ENCODE measurements at regions not wholly inside any gene's neighbourhood (a gene's known extent, or its start where the extent isn't known, plus 50 kb on each side); places are given as distances from the start of the nearest gene placed in this dataset.
A peak's percentile ranks its signal among the peaks of the same experiment; 100 is the strongest.

- H2AFZ ChIP-seq = no peak overlapping the region
- intact Hi-C loops (cut with micrococcal nuclease; ENCODE audit: unreplicated experiment) = no loop called here
Measured at GRCh38 chr20:50355590-50356524, 154.3 kb upstream of the PTPN1 start.

GRCh38 chr20:50356525-50356885, 153.7 kb upstream of the PTPN1 start:
- BruUV-seq (replicated peaks) = no TSS peak
- Histone ChIP-seq H3F3A (ENCODE audit: insufficient read depth, low read depth) (peaks cover 44% of the 10 kb centered on the region), H3K4me3 (no peak overlapping the region), H4K20me1 (ENCODE audit: insufficient read depth) (no peaks in the 10 kb centered on the region), H3K4me1 (replicated peaks; ENCODE audit: insufficient read depth) (peaks cover 43% of the 10 kb centered on the region), H3K79me2 (ENCODE audit: low read depth) (no peaks in the 10 kb centered on the region), H2AFZ (no peak overlapping the region), H3K4me2 (no peak overlapping the region), H3K27ac (no peak overlapping the region), H3K9me2 (ENCODE audit: insufficient read depth) (no peaks in the 10 kb centered on the region), H3K36me3 (ENCODE audit: low read depth) (no peaks in the 10 kb centered on the region), H3K27me3 (ENCODE audit: insufficient read depth, low read depth) (no peaks in the 10 kb centered on the region), H3K9me3 (ENCODE audit: insufficient read depth, low read depth) (no peaks in the 10 kb centered on the region)
- ChIA-PET CTCF (no interaction called here), POLR2A (ENCODE audit: unreplicated experiment) (interaction anchor here (0.5 kb wide), 1 partner anchor 21 kb away, joined by 3 read pairs; no protein-coding TSS in a partner anchor)
- intact Hi-C loops (cut with micrococcal nuclease; ENCODE audit: unreplicated experiment) = no loop called here
- no peak for DNase-seq
- TF ChIP-seq EZH2 (IDR thresholded peaks at IDR 0.05; ENCODE audit: low read depth) (no peak), CTCF (conservative IDR thresholded peaks at IDR 0.05) (no peak)

More at GRCh38 chr20:50355590-50356524, 154.3 kb upstream of the PTPN1 start:
- Histone ChIP-seq H3K9me2 (ENCODE audit: insufficient read depth) (no peaks in the 10 kb centered on the region), H3K4me1 (replicated peaks; ENCODE audit: insufficient read depth) (peaks cover 40% of the 10 kb centered on the region), H3K36me3 (ENCODE audit: low read depth) (no peaks in the 10 kb centered on the region), H3K4me2 (0 out of 2 replicates have a peak overlapping the region, but pooled peaks have one; percentile 13), H3F3A (ENCODE audit: insufficient read depth, low read depth) (peaks cover 39% of the 10 kb centered on the region), H4K20me1 (ENCODE audit: insufficient read depth) (no peaks in the 10 kb centered on the region), H3K79me2 (ENCODE audit: low read depth) (no peaks in the 10 kb centered on the region), H3K9me3 (ENCODE audit: insufficient read depth, low read depth) (no peaks in the 10 kb centered on the region), H3K27ac (peak overlapping the region; percentile 61), H3K4me3 (no peak overlapping the region), H3K27me3 (ENCODE audit: insufficient read depth, low read depth) (no peaks in the 10 kb centered on the region)
- no TSS peak for BruUV-seq (replicated peaks)
- no peak for DNase-seq
- TF ChIP-seq EZH2 (IDR thresholded peaks at IDR 0.05; ENCODE audit: low read depth) (no peak), CTCF (conservative IDR thresholded peaks at IDR 0.05) (no peak)
- ChIA-PET CTCF (interaction anchor here (0.5 to 1.2 kb wide), 3 partner anchors 24 to 100 kb away, joined by 3 to 4 read pairs (median 3); no protein-coding TSS in a partner anchor), POLR2A (ENCODE audit: unreplicated experiment) (interaction anchor here (0.5 kb wide), 1 partner anchor 22 kb away, joined by 3 read pairs; no protein-coding TSS in a partner anchor)

GRCh38 chr20:50356962-50357782, 153.0 kb upstream of the PTPN1 start:
- H3K4me1 ChIP-seq (replicated peaks; ENCODE audit: insufficient read depth) = peaks cover 43% of the 10 kb centered on the region
- no peaks in the 10 kb centered on the region for H3K79me2 ChIP-seq (ENCODE audit: low read depth)
- CTCF ChIA-PET = no interaction called here
- no peaks in the 10 kb centered on the region for H3K27me3 ChIP-seq (ENCODE audit: insufficient read depth, low read depth)
- BruUV-seq (replicated peaks) = no TSS peak
- no peak overlapping the region for H3K4me2 ChIP-seq
- no peak for TF ChIP-seq EZH2 (IDR thresholded peaks at IDR 0.05; ENCODE audit: low read depth)
- no peak for TF ChIP-seq CTCF (conservative IDR thresholded peaks at IDR 0.05)
- no peaks in the 10 kb centered on the region for H4K20me1 ChIP-seq (ENCODE audit: insufficient read depth)
- H3K9me2 ChIP-seq (ENCODE audit: insufficient read depth) = no peaks in the 10 kb centered on the region
- no peak overlapping the region for H3K27ac ChIP-seq
- no peak overlapping the region for H2AFZ ChIP-seq
- intact Hi-C loops (cut with micrococcal nuclease; ENCODE audit: unreplicated experiment) = no loop called here
- no peak overlapping the region for H3K4me3 ChIP-seq
- no peak for DNase-seq
- no peaks in the 10 kb centered on the region for H3K36me3 ChIP-seq (ENCODE audit: low read depth)
- H3K9me3 ChIP-seq (ENCODE audit: insufficient read depth, low read depth) = no peaks in the 10 kb centered on the region
- POLR2A ChIA-PET (ENCODE audit: unreplicated experiment) = interaction anchor here (0.7 kb wide), 1 partner anchor 262 kb away, joined by 3 read pairs; no protein-coding TSS in a partner anchor
- H3F3A ChIP-seq (ENCODE audit: insufficient read depth, low read depth) = peaks cover 48% of the 10 kb centered on the region

Measured in PC-9 (cell line).